T-helper 17 cell (primary cell): ENCODE measurements at regions not wholly inside any gene's neighbourhood (a gene's known extent, or its start where the extent isn't known, plus 50 kb on each side); places are given as distances from the start of the nearest gene placed in this dataset.
"Not testable (repeated sequence)": the region's sequence is repeated elsewhere in the genome, so short reads cannot be mapped to it uniquely, and the experiment has no call there.

Experiments used
- ATAC-seq: fragments of 150-1000 bp; cut with Tn5 transposase; 2 replicates; pipeline ENCODE4 v1.10.0; 2021; ENCODE audit warnings: mild to moderate bottlenecking, moderate library complexity
- DNase-seq, 3 donors: peaks; one replicate each; pipeline versions ENCODE4 v3.0.0 to v3.0.0-alpha.2; 2020 to 2021
- H3K9me3 ChIP-seq: one replicate; pipeline ENCODE4 v1.7.0; 2013; ENCODE audit warnings: low read length, mild to moderate bottlenecking; ENCODE audit not compliant: control insufficient read depth, poor library complexity, severe bottlenecking
- H3K27ac Mint-ChIP-seq: one replicate; pipeline ENCODE4 v1.8.0; 2022; ENCODE audit warnings: mild to moderate bottlenecking, moderate library complexity, mixed read lengths
- H3K27me3 Mint-ChIP-seq: one replicate; pipeline ENCODE4 v1.8.0; 2022; ENCODE audit warnings: mixed read lengths
- H3K36me3 Mint-ChIP-seq: one replicate; pipeline ENCODE4 v1.8.0; 2022; ENCODE audit warnings: low read depth, mixed read lengths
- H3K4me1 Mint-ChIP-seq: one replicate; pipeline ENCODE4 v1.8.0; 2022; ENCODE audit warnings: mild to moderate bottlenecking, mixed read lengths
- H3K4me3 Mint-ChIP-seq: one replicate; pipeline ENCODE4 v1.8.0; 2022; ENCODE audit warnings: mild to moderate bottlenecking, moderate library complexity, mixed read lengths

GRCh38 chr6:121791396-121792315 is 356.2 kb downstream of the GJA1 start:
- no peak overlapping the region for H3K27ac Mint-ChIP-seq
- no peak overlapping the region for H3K4me3 Mint-ChIP-seq
- no peaks in the 10 kb centered on the region for H3K9me3 ChIP-seq
- DNase-seq, result no peak
- no peak for ATAC-seq
- no peaks in the 10 kb centered on the region for H3K27me3 Mint-ChIP-seq
- no peaks in the 10 kb centered on the region for H3K4me1 Mint-ChIP-seq
- H3K36me3 Mint-ChIP-seq, result no peaks in the 10 kb centered on the region

- Mint-ChIP-seq H3K27ac (no peak overlapping the region), H3K4me1 (no peaks in the 10 kb centered on the region), H3K36me3 (no peaks in the 10 kb centered on the region), H3K4me3 (no peak overlapping the region), H3K27me3 (no peaks in the 10 kb centered on the region)
- no peaks in the 10 kb centered on the region for H3K9me3 ChIP-seq
- DNase-seq (no peak), ATAC-seq (no peak)
These were observed 359.2 kb downstream of the GJA1 start for GRCh38 chr6:121794630-121795029.

- not testable (repeated sequence) for H3K27me3 Mint-ChIP-seq, ATAC-seq, H3K9me3 ChIP-seq, H3K36me3 Mint-ChIP-seq, H3K27ac Mint-ChIP-seq, H3K4me3 Mint-ChIP-seq, DNase-seq, H3K4me1 Mint-ChIP-seq
These were observed 362.2 kb downstream of the GJA1 start for GRCh38 chr6:121797598-121797997.

GRCh38 chr6:121798126-121798525 is 362.7 kb downstream of the GJA1 start:
- not testable (repeated sequence) for H3K27me3 Mint-ChIP-seq, ATAC-seq, H3K9me3 ChIP-seq, H3K36me3 Mint-ChIP-seq, H3K4me3 Mint-ChIP-seq, DNase-seq, H3K27ac Mint-ChIP-seq, H3K4me1 Mint-ChIP-seq

- Mint-ChIP-seq H3K4me1 (no peaks in the 10 kb centered on the region), H3K4me3 (no peak overlapping the region), H3K27me3 (no peaks in the 10 kb centered on the region), H3K36me3 (no peaks in the 10 kb centered on the region), H3K27ac (no peak overlapping the region)
- no peak for ATAC-seq
- H3K9me3 ChIP-seq, result peaks cover 2% of the 10 kb centered on the region
- DNase-seq, result no peak
These were observed 364.1 kb downstream of the GJA1 start for GRCh38 chr6:121799574-121799973.

- no peak for ATAC-seq
- H3K36me3 Mint-ChIP-seq, result no peaks in the 10 kb centered on the region
- H3K27me3 Mint-ChIP-seq, result no peaks in the 10 kb centered on the region
- no peaks in the 10 kb centered on the region for H3K4me1 Mint-ChIP-seq
- no peak overlapping the region for H3K27ac Mint-ChIP-seq
- H3K9me3 ChIP-seq, result peaks cover 2% of the 10 kb centered on the region
- no peak for DNase-seq
- no peak overlapping the region for H3K4me3 Mint-ChIP-seq
These were observed 364.6 kb downstream of the GJA1 start for GRCh38 chr6:121800047-121800446.

GRCh38 chr6:121806116-121806515 is 370.7 kb downstream of the GJA1 start:
- no peak overlapping the region for H3K4me3 Mint-ChIP-seq
- no peaks in the 10 kb centered on the region for H3K36me3 Mint-ChIP-seq
- H3K4me1 Mint-ChIP-seq, result no peaks in the 10 kb centered on the region
- no peaks in the 10 kb centered on the region for H3K27me3 Mint-ChIP-seq
- DNase-seq (no peak), ATAC-seq (no peak)
- no peak overlapping the region for H3K27ac Mint-ChIP-seq
- H3K9me3 ChIP-seq, result peaks cover 2% of the 10 kb centered on the region

- no peak for ATAC-seq
- no peaks in the 10 kb centered on the region for H3K4me1 Mint-ChIP-seq
- H3K27me3 Mint-ChIP-seq, result no peaks in the 10 kb centered on the region
- no peaks in the 10 kb centered on the region for H3K36me3 Mint-ChIP-seq
- H3K27ac Mint-ChIP-seq, result no peak overlapping the region
- H3K9me3 ChIP-seq, result no peaks in the 10 kb centered on the region
- H3K4me3 Mint-ChIP-seq, result no peak overlapping the region
- DNase-seq, result no peak
These were observed 373.8 kb downstream of the GJA1 start for GRCh38 chr6:121809211-121809610.

GRCh38 chr6:121810158-121811032 is 374.9 kb downstream of the GJA1 start:
- no peak for ATAC-seq
- H3K4me1 Mint-ChIP-seq, result no peaks in the 10 kb centered on the region
- no peak for DNase-seq
- no peak overlapping the region for H3K4me3 Mint-ChIP-seq
- H3K27ac Mint-ChIP-seq, result no peak overlapping the region
- H3K9me3 ChIP-seq, result no peaks in the 10 kb centered on the region
- no peaks in the 10 kb centered on the region for H3K36me3 Mint-ChIP-seq
- no peaks in the 10 kb centered on the region for H3K27me3 Mint-ChIP-seq

- no peaks in the 10 kb centered on the region for H3K27me3 Mint-ChIP-seq
- H3K9me3 ChIP-seq, result no peaks in the 10 kb centered on the region
- DNase-seq (no peak), ATAC-seq (no peak)
- no peak overlapping the region for H3K27ac Mint-ChIP-seq
- no peak overlapping the region for H3K4me3 Mint-ChIP-seq
- H3K36me3 Mint-ChIP-seq, result no peaks in the 10 kb centered on the region
- H3K4me1 Mint-ChIP-seq, result no peaks in the 10 kb centered on the region
These were observed 375.7 kb downstream of the GJA1 start for GRCh38 chr6:121811106-121811505.

- ATAC-seq (no peak), DNase-seq (no peak)
- H3K9me3 ChIP-seq, result no peaks in the 10 kb centered on the region
- Mint-ChIP-seq H3K27me3 (no peaks in the 10 kb centered on the region), H3K36me3 (no peaks in the 10 kb centered on the region), H3K4me1 (no peaks in the 10 kb centered on the region), H3K4me3 (no peak overlapping the region), H3K27ac (no peak overlapping the region)
These were observed 380.9 kb downstream of the GJA1 start for GRCh38 chr6:121816361-121816760.

- Mint-ChIP-seq H3K27ac (no peak overlapping the region), H3K27me3 (no peaks in the 10 kb centered on the region)
These were observed 381.6 kb downstream of the GJA1 start for GRCh38 chr6:121816906-121817540.

GRCh38 chr6:121823437-121823851 is 388.0 kb downstream of the GJA1 start:
- no peak overlapping the region for H3K4me3 Mint-ChIP-seq

More at GRCh38 chr6:121816906-121817540, 381.6 kb downstream of the GJA1 start:
- Mint-ChIP-seq H3K4me1 (no peaks in the 10 kb centered on the region), H3K36me3 (no peaks in the 10 kb centered on the region), H3K4me3 (no peak overlapping the region)
- no peak for ATAC-seq
- no peak for DNase-seq
- no peaks in the 10 kb centered on the region for H3K9me3 ChIP-seq

More at GRCh38 chr6:121823437-121823851, 388.0 kb downstream of the GJA1 start:
- DNase-seq (no peak), ATAC-seq (no peak)
- Mint-ChIP-seq H3K27ac (no peak overlapping the region), H3K4me1 (no peaks in the 10 kb centered on the region), H3K36me3 (no peaks in the 10 kb centered on the region), H3K27me3 (no peaks in the 10 kb centered on the region)
- H3K9me3 ChIP-seq, result no peaks in the 10 kb centered on the region
